Activated CD8-positive, alpha-beta T cell treated with anti-CD3 and anti-CD28 coated beads for 36 hours (primary cell): ENCODE measurements at regions not wholly inside any gene's neighbourhood (a gene's known extent, or its start where the extent isn't known, plus 50 kb on each side); places are given as distances from the start of the nearest gene placed in this dataset.

Experiments used
- ATAC-seq: fragments of 200-7000 bp; cut with Tn5 transposase; one replicate; pipeline ENCODE4 v1.10.0; 2021; ENCODE audit warnings: mild to moderate bottlenecking, moderate library complexity
- CTCF ChIA-PET: fragments of 350-600 bp; sonication (Branson Sonifier 250); formaldehyde crosslinking; loops from one replicate; lab custom pipeline; 2021; ENCODE audit warnings: antibody characterized with exemption; lab: Charles Lee
- POLR2A ChIA-PET: fragments of 350-600 bp; sonication (Branson Sonifier 250); formaldehyde crosslinking; loops from one replicate; lab custom pipeline; 2021; ENCODE audit warnings: antibody characterized with exemption; lab: Charles Lee
- DNase-seq: peaks from one replicate; pipeline ENCODE4 v3.0.0-alpha.2; 2020
- H3K27ac Mint-ChIP-seq: one replicate; pipeline ENCODE4 v1.8.0; 2021; ENCODE audit warnings: mild to moderate bottlenecking, mixed read lengths
- H3K27me3 Mint-ChIP-seq: one replicate; pipeline ENCODE4 v1.8.0; 2021; ENCODE audit warnings: mixed read lengths
- H3K36me3 Mint-ChIP-seq: one replicate; pipeline ENCODE4 v1.8.0; 2021; ENCODE audit warnings: low read depth, mixed read lengths
- H3K4me1 Mint-ChIP-seq: one replicate; pipeline ENCODE4 v1.8.0; 2021; ENCODE audit warnings: low read depth, mixed read lengths
- H3K4me3 Mint-ChIP-seq: one replicate; pipeline ENCODE4 v1.8.0; 2021; ENCODE audit warnings: mild to moderate bottlenecking, moderate library complexity, mixed read lengths
- H3K9me3 Mint-ChIP-seq: one replicate; pipeline ENCODE4 v1.8.0; 2021; ENCODE audit warnings: mixed read lengths
- CTCF ChIP-seq: fragments of 200-600 bp; IDR thresholded peaks from one replicate; pipeline ENCODE4 v1.8.0; 2022; ENCODE audit warnings: antibody characterized with exemption, mild to moderate bottlenecking
- intact Hi-C: fragments of 100-400 bp; cut with micrococcal nuclease; formaldehyde crosslinking; loops from one replicate; pipeline ENCODE4 v1.10.0; 2022

- no peak for ATAC-seq
Observed at GRCh38 chr2:34602262-34602661, 1003.2 kb upstream of the FAM98A start.

GRCh38 chr2:34601561-34601960 is 1002.5 kb upstream of the FAM98A start:
- H3K4me3 Mint-ChIP-seq: no peak overlapping the region
- no peak for DNase-seq
- peaks cover 7% of the 10 kb centered on the region for H3K9me3 Mint-ChIP-seq
- ATAC-seq: no peak
- intact Hi-C loops: no loop called here
- no peak overlapping the region for H3K27ac Mint-ChIP-seq
- ChIA-PET POLR2A (no interaction called here), CTCF (no interaction called here)
- no peaks in the 10 kb centered on the region for H3K27me3 Mint-ChIP-seq
- no peak for TF ChIP-seq CTCF
- H3K4me1 Mint-ChIP-seq: no peaks in the 10 kb centered on the region
- H3K36me3 Mint-ChIP-seq: no peaks in the 10 kb centered on the region

More at GRCh38 chr2:34602262-34602661, 1003.2 kb upstream of the FAM98A start:
- Mint-ChIP-seq H3K4me1 (no peaks in the 10 kb centered on the region), H3K4me3 (no peak overlapping the region), H3K27me3 (no peaks in the 10 kb centered on the region), H3K27ac (no peak overlapping the region), H3K9me3 (peaks cover 9% of the 10 kb centered on the region), H3K36me3 (no peaks in the 10 kb centered on the region)
- DNase-seq: no peak
- TF ChIP-seq CTCF: no peak
- intact Hi-C loops: no loop called here
- ChIA-PET CTCF (no interaction called here), POLR2A (no interaction called here)

- no peaks in the 10 kb centered on the region for H3K36me3 Mint-ChIP-seq
- H3K27me3 Mint-ChIP-seq: no peaks in the 10 kb centered on the region
- CTCF ChIA-PET: no interaction called here
- H3K4me1 Mint-ChIP-seq: no peaks in the 10 kb centered on the region
- no peak for TF ChIP-seq CTCF
- no peak overlapping the region for H3K4me3 Mint-ChIP-seq
- intact Hi-C loops: no loop called here
- POLR2A ChIA-PET: no interaction called here
- H3K9me3 Mint-ChIP-seq: no peaks in the 10 kb centered on the region
- ATAC-seq: no peak
- H3K27ac Mint-ChIP-seq: no peak overlapping the region
- DNase-seq: no peak
Observed at GRCh38 chr2:34578641-34579040, 979.5 kb upstream of the FAM98A start.

- no peaks in the 10 kb centered on the region for H3K27me3 Mint-ChIP-seq
- intact Hi-C loops: no loop called here
Observed at GRCh38 chr2:34570266-34570872, 971.3 kb upstream of the FAM98A start.

GRCh38 chr2:34567128-34567527 is 968.0 kb upstream of the FAM98A start:
- ATAC-seq (no peak), DNase-seq (no peak)
- ChIA-PET CTCF (no interaction called here), POLR2A (no interaction called here)
- no peak overlapping the region for H3K4me3 Mint-ChIP-seq
- TF ChIP-seq CTCF: no peak
- no peaks in the 10 kb centered on the region for H3K4me1 Mint-ChIP-seq
- H3K36me3 Mint-ChIP-seq: no peaks in the 10 kb centered on the region
- peaks cover 8% of the 10 kb centered on the region for H3K9me3 Mint-ChIP-seq
- no peaks in the 10 kb centered on the region for H3K27me3 Mint-ChIP-seq
- no peak overlapping the region for H3K27ac Mint-ChIP-seq
- intact Hi-C loops: no loop called here

More at GRCh38 chr2:34570266-34570872, 971.3 kb upstream of the FAM98A start:
- no peaks in the 10 kb centered on the region for H3K4me1 Mint-ChIP-seq
- ChIA-PET CTCF (no interaction called here), POLR2A (no interaction called here)
- TF ChIP-seq CTCF: no peak
- ATAC-seq: no peak
- peaks cover 7% of the 10 kb centered on the region for H3K9me3 Mint-ChIP-seq
- no peak for DNase-seq
- H3K27ac Mint-ChIP-seq: no peak overlapping the region
- H3K36me3 Mint-ChIP-seq: no peaks in the 10 kb centered on the region
- H3K4me3 Mint-ChIP-seq: no peak overlapping the region
